HG02798 (cell line): ENCODE measurements at regions not wholly inside any gene's neighbourhood (a gene's known extent, or its start where the extent isn't known, plus 50 kb on each side); places are given as distances from the start of the nearest gene placed in this dataset.

Experiments
- ATAC-seq: cut with Tn5 transposase; IDR thresholded peaks from one replicate; pipeline ENCODE4 v1.9.1; 2021; ENCODE audit warnings: mild to moderate bottlenecking; ENCODE audit not compliant: unreplicated experiment, poor library complexity

GRCh38 chr19:29320618-29321017 lies 107.7 kb upstream of the UQCRFS1 start:
- no peak for ATAC-seq

- no peak for ATAC-seq
These were observed 108.2 kb upstream of the UQCRFS1 start for GRCh38 chr19:29321116-29321515.

GRCh38 chr19:29323021-29323430 lies 110.1 kb upstream of the UQCRFS1 start:
- ATAC-seq, result no peak

GRCh38 chr19:29323440-29324290 lies 110.7 kb upstream of the UQCRFS1 start:
- ATAC-seq, result no peak

GRCh38 chr19:29324291-29324680 lies 111.3 kb upstream of the UQCRFS1 start:
- ATAC-seq, result no peak

GRCh38 chr19:29324717-29325116 lies 111.8 kb upstream of the UQCRFS1 start:
- no peak for ATAC-seq

GRCh38 chr19:29325241-29325975 lies 112.5 kb upstream of the UQCRFS1 start:
- ATAC-seq, result no peak

- ATAC-seq, result no peak
These were observed 113.4 kb upstream of the UQCRFS1 start for GRCh38 chr19:29326351-29326750.

- ATAC-seq, result no peak
These were observed 114.2 kb upstream of the UQCRFS1 start for GRCh38 chr19:29326849-29327840.

- ATAC-seq, result no peak
These were observed 115.6 kb upstream of the UQCRFS1 start for GRCh38 chr19:29328586-29328985.

- ATAC-seq, result no peak
These were observed 116.6 kb upstream of the UQCRFS1 start for GRCh38 chr19:29329460-29330134.

- ATAC-seq, result no peak
These were observed 123.5 kb upstream of the UQCRFS1 start for GRCh38 chr19:29336425-29336824.

GRCh38 chr19:29337029-29337428 lies 124.1 kb upstream of the UQCRFS1 start:
- no peak for ATAC-seq

GRCh38 chr19:29338480-29338879 lies 125.5 kb upstream of the UQCRFS1 start:
- no peak for ATAC-seq

- ATAC-seq, result no peak
These were observed 129.8 kb upstream of the UQCRFS1 start for GRCh38 chr19:29342721-29343120.

GRCh38 chr19:29364224-29364726 lies 151.3 kb upstream of the UQCRFS1 start:
- no peak for ATAC-seq

- no peak for ATAC-seq
These were observed 152.0 kb upstream of the UQCRFS1 start for GRCh38 chr19:29364999-29365398.

GRCh38 chr19:29365836-29366417 lies 153.0 kb upstream of the UQCRFS1 start:
- ATAC-seq, result no peak

GRCh38 chr19:29366757-29367156 lies 153.8 kb upstream of the UQCRFS1 start:
- no peak for ATAC-seq
